ENCODE measurements at regions not wholly inside any gene's neighbourhood (a gene's known extent, or its start where the extent isn't known, plus 50 kb on each side); places are given as distances from the start of the nearest gene placed in this dataset.

DNA sequence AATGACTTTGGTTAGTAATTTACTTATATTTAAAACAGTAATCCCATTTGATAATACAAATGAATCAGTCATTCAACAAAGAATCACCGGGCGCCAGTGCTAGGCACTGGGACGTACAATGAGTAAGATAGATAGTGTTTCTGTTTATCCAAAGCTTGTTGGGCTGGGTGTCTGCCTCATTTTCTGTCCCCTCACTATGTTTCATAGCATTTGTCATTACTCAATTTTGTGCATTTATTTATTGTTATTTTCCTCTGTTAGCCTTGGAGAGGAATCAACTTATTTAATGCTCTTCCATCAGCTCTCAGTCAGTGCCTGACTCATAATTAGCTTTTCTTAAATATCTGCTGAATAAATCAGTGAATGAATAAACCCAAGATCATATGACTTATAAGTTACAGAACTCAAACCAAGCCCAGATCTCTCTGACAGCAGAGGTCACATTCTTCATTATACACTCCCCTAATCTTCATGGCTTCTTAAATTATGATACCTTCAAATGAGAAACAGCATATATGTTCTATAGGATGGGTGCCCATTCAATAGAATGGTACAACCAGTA, 86.2 kb downstream of the TSPAN8 start:
- no peak overlapping the region for H3K27ac ChIP-seq
- TF ChIP-seq, protein P1, sequence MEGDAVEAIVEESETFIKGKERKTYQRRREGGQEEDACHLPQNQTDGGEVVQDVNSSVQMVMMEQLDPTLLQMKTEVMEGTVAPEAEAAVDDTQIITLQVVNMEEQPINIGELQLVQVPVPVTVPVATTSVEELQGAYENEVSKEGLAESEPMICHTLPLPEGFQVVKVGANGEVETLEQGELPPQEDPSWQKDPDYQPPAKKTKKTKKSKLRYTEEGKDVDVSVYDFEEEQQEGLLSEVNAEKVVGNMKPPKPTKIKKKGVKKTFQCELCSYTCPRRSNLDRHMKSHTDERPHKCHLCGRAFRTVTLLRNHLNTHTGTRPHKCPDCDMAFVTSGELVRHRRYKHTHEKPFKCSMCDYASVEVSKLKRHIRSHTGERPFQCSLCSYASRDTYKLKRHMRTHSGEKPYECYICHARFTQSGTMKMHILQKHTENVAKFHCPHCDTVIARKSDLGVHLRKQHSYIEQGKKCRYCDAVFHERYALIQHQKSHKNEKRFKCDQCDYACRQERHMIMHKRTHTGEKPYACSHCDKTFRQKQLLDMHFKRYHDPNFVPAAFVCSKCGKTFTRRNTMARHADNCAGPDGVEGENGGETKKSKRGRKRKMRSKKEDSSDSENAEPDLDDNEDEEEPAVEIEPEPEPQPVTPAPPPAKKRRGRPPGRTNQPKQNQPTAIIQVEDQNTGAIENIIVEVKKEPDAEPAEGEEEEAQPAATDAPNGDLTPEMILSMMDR (conservative IDR thresholded peaks at IDR 0.05) = no peak

DNA sequence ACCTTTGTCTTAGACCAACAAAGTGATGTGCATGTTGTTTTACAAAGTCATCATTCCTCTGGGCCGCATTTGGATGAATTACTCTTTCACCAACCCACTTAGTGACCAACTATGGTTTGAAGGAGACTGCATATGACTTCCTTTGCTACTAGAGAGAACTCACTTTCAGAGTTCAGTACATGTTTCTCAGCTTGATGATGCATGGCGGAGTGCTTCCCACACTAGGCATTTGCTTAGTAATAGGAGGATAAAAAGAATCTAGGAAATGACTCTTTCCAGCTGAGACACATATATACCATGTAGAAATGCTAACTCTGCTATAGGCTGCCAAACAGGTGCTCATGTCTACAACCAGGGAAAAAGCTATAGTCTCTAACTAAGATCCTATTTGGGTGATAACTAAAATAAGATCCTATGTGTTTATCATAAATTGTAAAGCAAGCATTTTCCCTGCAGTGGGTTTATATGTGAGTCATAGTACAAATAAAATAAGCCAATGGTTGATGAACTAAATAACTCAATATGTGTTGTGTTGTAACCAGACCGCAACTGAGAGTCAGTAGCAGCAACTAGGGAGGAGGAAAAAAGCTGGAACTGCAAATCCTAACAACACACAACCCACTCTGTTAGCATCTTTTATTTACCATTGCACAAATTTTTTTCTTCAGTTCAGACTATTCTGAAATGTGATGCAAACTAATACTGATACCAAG, 87.2 kb downstream of the TSPAN8 start:
- TF ChIP-seq, protein P1 (conservative IDR thresholded peaks at IDR 0.05) = no peak
- H3K27ac ChIP-seq = no peak overlapping the region

- TF ChIP-seq, protein P1 (conservative IDR thresholded peaks at IDR 0.05) = no peak
- H3K27ac ChIP-seq = no peak overlapping the region
Observed at GRCh38 chr12:71069311-71069710, 88.5 kb downstream of the TSPAN8 start.

GRCh38 chr12:71063087-71063486, 94.7 kb downstream of the TSPAN8 start:
- TF ChIP-seq, protein P1 (conservative IDR thresholded peaks at IDR 0.05) = no peak
- H3K27ac ChIP-seq = no peak overlapping the region

DNA sequence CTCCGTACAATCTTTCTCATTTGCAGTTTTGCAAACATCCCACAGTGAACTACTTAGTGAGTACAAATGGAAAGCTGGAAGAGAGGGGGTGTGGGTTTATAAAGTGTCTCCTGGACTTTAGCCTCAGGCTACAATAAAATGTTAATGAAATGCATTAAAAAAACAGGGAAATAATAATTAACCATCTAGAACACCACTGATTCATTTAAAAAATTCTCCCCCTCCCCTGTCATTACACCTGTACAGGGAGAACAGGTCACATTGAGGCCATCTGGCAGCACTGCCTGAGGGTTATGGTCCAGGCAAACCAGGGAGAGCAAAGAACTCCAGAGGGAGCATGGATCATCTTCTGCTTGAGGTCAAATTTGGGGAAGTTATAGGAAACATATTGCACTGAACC, 96.3 kb downstream of the TSPAN8 start:
- TF ChIP-seq, protein P1 (conservative IDR thresholded peaks at IDR 0.05) = no peak
- no peak overlapping the region for H3K27ac ChIP-seq

GRCh38 chr12:71060426-71060825, 97.4 kb downstream of the TSPAN8 start:
- TF ChIP-seq, protein P1 (conservative IDR thresholded peaks at IDR 0.05) = no peak
- no peak overlapping the region for H3K27ac ChIP-seq

- TF ChIP-seq, protein P1 (conservative IDR thresholded peaks at IDR 0.05) = no peak
- no peak overlapping the region for H3K27ac ChIP-seq
Observed at GRCh38 chr12:71057330-71057729, 100.5 kb downstream of the TSPAN8 start.
